Smooth muscle cell (in vitro differentiated cells): ENCODE measurements at regions not wholly inside any gene's neighbourhood (a gene's known extent, or its start where the extent isn't known, plus 50 kb on each side); places are given as distances from the start of the nearest gene placed in this dataset.

Source experiments
- DNase-seq: peaks from one replicate; lab custom pipeline; 2025; ENCODE audit not compliant: unreplicated experiment; lab: John Stamatoyannopoulos, UW
- H2AFZ ChIP-seq: fragments of 200-600 bp; sonication (generic); 2 replicates; pipeline ENCODE4 v1.6.0; 2016; ENCODE audit warnings: antibody characterized with exemption, low read depth, mild to moderate bottlenecking
- H3F3A ChIP-seq: fragments of 200-600 bp; sonication (generic); 2 replicates; pipeline ENCODE4 v1.6.0; 2017; ENCODE audit warnings: antibody characterized with exemption, low read depth
- H3K27ac ChIP-seq: fragments of 200-600 bp; sonication (generic); 2 replicates; pipeline ENCODE4 v1.5.1; 2016; ENCODE audit warnings: low read depth, mild to moderate bottlenecking
- H3K27me3 ChIP-seq: fragments of 200-600 bp; sonication (generic); 2 replicates; pipeline ENCODE4 v1.6.1; 2016; ENCODE audit warnings: low read depth, mild to moderate bottlenecking
- H3K36me3 ChIP-seq: fragments of 200-600 bp; sonication (generic); 2 replicates; pipeline ENCODE4 v1.5.1; 2016; ENCODE audit warnings: low read depth
- H3K4me1 ChIP-seq: fragments of 200-600 bp; sonication (generic); 2 replicates; pipeline ENCODE4 v1.5.1; 2016; ENCODE audit warnings: low read depth
- H3K4me2 ChIP-seq: fragments of 200-600 bp; sonication (generic); 2 replicates; pipeline ENCODE4 v1.6.0; 2016; ENCODE audit warnings: mild to moderate bottlenecking
- H3K4me3 ChIP-seq: fragments of 200-600 bp; sonication (generic); 2 replicates; pipeline ENCODE4 v1.5.1; 2016; ENCODE audit warnings: mild to moderate bottlenecking
- H3K79me2 ChIP-seq: fragments of 200-600 bp; sonication (generic); 2 replicates; pipeline ENCODE4 v1.6.0; 2016; ENCODE audit warnings: low read depth, mild to moderate bottlenecking
- H3K9ac ChIP-seq: fragments of 200-600 bp; sonication (generic); 2 replicates; pipeline ENCODE4 v1.6.0; 2016; ENCODE audit warnings: low read depth
- H3K9me3 ChIP-seq: fragments of 200-600 bp; sonication (generic); replicated peaks from 2 replicates; pipeline ENCODE4 v1.5.1; 2016; ENCODE audit warnings: low read depth
- H4K20me1 ChIP-seq: fragments of 200-600 bp; sonication (generic); 2 replicates; pipeline ENCODE4 v1.6.0; 2016; ENCODE audit warnings: low read depth
- CTCF ChIP-seq: fragments of 200-600 bp; sonication (generic); IDR thresholded peaks from 2 replicates; pipeline ENCODE4 v1.5.1; 2017; ENCODE audit warnings: borderline replicate concordance, mild to moderate bottlenecking, antibody characterized with exemption; ENCODE audit not compliant: insufficient read depth, poor library complexity, severe bottlenecking
- WGBS: methylation state at CpG from one replicate; pipeline ENCODE4 v1.1.7; 2016; ENCODE audit warnings: low lambda C conversion rate; 5-methylcytosine and 5-hydroxymethylcytosine counted together

- Histone ChIP-seq H4K20me1 (no peaks in the 10 kb centered on the region), H3K9me3 (no peaks in the 10 kb centered on the region), H3K79me2 (no peaks in the 10 kb centered on the region), H3K36me3 (no peaks in the 10 kb centered on the region), H3K27ac (no peak overlapping the region), H3K9ac (no peak overlapping the region), H3F3A (no peaks in the 10 kb centered on the region), H3K27me3 (no peaks in the 10 kb centered on the region), H3K4me2 (no peak overlapping the region), H3K4me3 (no peak overlapping the region), H2AFZ (no peak overlapping the region), H3K4me1 (no peaks in the 10 kb centered on the region)
- TF ChIP-seq CTCF, result no peak
- DNase-seq, result no peak
- 88% methylated on average over 3 of the region's 3 CpGs for WGBS
Observed at GRCh38 chr5:166561759-166562158, 1729.7 kb upstream of the WWC1 start.

GRCh38 chr5:166562246-166562645, 1729.2 kb upstream of the WWC1 start:
- Histone ChIP-seq H3K79me2 (no peaks in the 10 kb centered on the region), H3K4me3 (no peak overlapping the region), H3K27me3 (no peaks in the 10 kb centered on the region), H3K9me3 (no peaks in the 10 kb centered on the region), H3F3A (no peaks in the 10 kb centered on the region), H3K4me1 (no peaks in the 10 kb centered on the region), H2AFZ (no peak overlapping the region), H3K36me3 (no peaks in the 10 kb centered on the region), H3K4me2 (no peak overlapping the region), H3K27ac (no peak overlapping the region), H3K9ac (no peak overlapping the region), H4K20me1 (no peaks in the 10 kb centered on the region)
- no peak for DNase-seq
- no peak for TF ChIP-seq CTCF
- WGBS, result 44% methylated on average over 1 of the region's 1 CpG

GRCh38 chr5:166566725-166567124, 1724.7 kb upstream of the WWC1 start:
- H4K20me1 ChIP-seq, result no peaks in the 10 kb centered on the region
- no peaks in the 10 kb centered on the region for H3F3A ChIP-seq
- no peaks in the 10 kb centered on the region for H3K79me2 ChIP-seq
- no peak overlapping the region for H2AFZ ChIP-seq
- H3K4me1 ChIP-seq, result no peaks in the 10 kb centered on the region
- no peaks in the 10 kb centered on the region for H3K27me3 ChIP-seq
- no peak overlapping the region for H3K9ac ChIP-seq
- H3K27ac ChIP-seq, result no peak overlapping the region
- no peaks in the 10 kb centered on the region for H3K36me3 ChIP-seq
- no peak overlapping the region for H3K4me3 ChIP-seq
- no peaks in the 10 kb centered on the region for H3K9me3 ChIP-seq
- H3K4me2 ChIP-seq, result no peak overlapping the region
- DNase-seq, result no peak
- WGBS, result 86% methylated on average over 1 of the region's 1 CpG
- TF ChIP-seq CTCF, result no peak

- Histone ChIP-seq H4K20me1 (no peaks in the 10 kb centered on the region), H3K36me3 (no peaks in the 10 kb centered on the region), H3K9ac (no peak overlapping the region), H3K79me2 (no peaks in the 10 kb centered on the region), H3K4me3 (no peak overlapping the region), H3K4me1 (no peaks in the 10 kb centered on the region), H3K27ac (no peak overlapping the region), H3K27me3 (no peaks in the 10 kb centered on the region), H3K9me3 (no peaks in the 10 kb centered on the region), H2AFZ (no peak overlapping the region), H3K4me2 (no peak overlapping the region), H3F3A (no peaks in the 10 kb centered on the region)
- 72% methylated on average over 6 of the region's 6 CpGs for WGBS
- no peak for TF ChIP-seq CTCF
- DNase-seq, result no peak
Observed at GRCh38 chr5:166570865-166571264, 1720.6 kb upstream of the WWC1 start.
